ENCODE measurements at regions not wholly inside any gene's neighbourhood (a gene's known extent, or its start where the extent isn't known, plus 50 kb on each side); places are given as distances from the start of the nearest gene placed in this dataset.

GRCh38 chr20:41978246-41978790 lies 360.1 kb upstream of the CHD6 start:
- 0% methylated on average over 4 of the region's 4 CpGs for WGBS (ENCODE audit: low lambda C conversion rate)
- H3K4me1 ChIP-seq (ENCODE audit: insufficient read depth, low read length), result no peaks in the 10 kb centered on the region
- POLR2A ChIA-PET, result no interaction called here

More at GRCh38 chr20:41978246-41978790, 360.1 kb upstream of the CHD6 start:
- no peak overlapping the region for H2AFZ ChIP-seq (ENCODE audit: low read length)
- in situ Hi-C loops (cut with HindIII; ENCODE audit: extremely low pct_ligation_motif_present, low pct_unique_long_range_greater_than_20kb) (no loop called here), intact Hi-C loops (cut with micrococcal nuclease; ENCODE audit: unreplicated experiment) (no loop called here)
- H3K27ac ChIP-seq (ENCODE audit: extremely low read length, insufficient read depth, low read length), result no peak overlapping the region
- no peaks in the 10 kb centered on the region for H3K9me3 ChIP-seq (ENCODE audit: low read length)
- BruUV-seq (replicated peaks), result no TSS peak
- no peak overlapping the region for H3K9ac ChIP-seq (ENCODE audit: insufficient read depth, low read depth, low read length)
- H3K79me2 ChIP-seq (ENCODE audit: insufficient read depth, low read length), result no peaks in the 10 kb centered on the region
- DNase-seq (ENCODE audit: low spot score) (no peak), FAIRE-seq (no peak), ATAC-seq (no peak)
- H4K20me1 ChIP-seq (ENCODE audit: insufficient read depth, low read length), result no peaks in the 10 kb centered on the region
- no peak for TF ChIP-seq HMGXB3 (CRISPR knock-in tag; IDR thresholded peaks at IDR 0.05; ENCODE audit: borderline replicate concordance)
- no peak for TF ChIP-seq MTA3 (CRISPR knock-in tag; IDR thresholded peaks at IDR 0.05)
- TF ChIP-seq ZNF589 (CRISPR knock-in tag; conservative IDR thresholded peaks at IDR 0.05), result no peak
- peak; percentile 93 for TF ChIP-seq ATF7 (IDR thresholded peaks at IDR 0.05)
- TF ChIP-seq ATF7 (CRISPR knock-in tag; IDR thresholded peaks at IDR 0.05), result no peak
- TF ChIP-seq ATF7-NPFF (CRISPR knock-in tag; IDR thresholded peaks at IDR 0.05; ENCODE audit: low read depth), result no peak
- no peak for TF ChIP-seq KLF15 (CRISPR knock-in tag; IDR thresholded peaks at IDR 0.05; ENCODE audit: borderline replicate concordance)
- TF ChIP-seq ZNF746 (CRISPR knock-in tag; IDR thresholded peaks at IDR 0.05), result no peak
- TF ChIP-seq ZBTB1 (CRISPR knock-in tag; IDR thresholded peaks at IDR 0.05; ENCODE audit: borderline replicate concordance), result no peak
- peak; percentile 90 for TF ChIP-seq CREB1 (IDR thresholded peaks at IDR 0.05)
- no peak for TF ChIP-seq CREB1 (CRISPR knock-in tag; IDR thresholded peaks at IDR 0.05)
- no peak for TF ChIP-seq ATF6 (CRISPR knock-in tag; conservative IDR thresholded peaks at IDR 0.05)
- H3K4me3 ChIP-seq (replicated peaks in 1 of 3; ENCODE audit: insufficient read depth in 1 of 3, low read depth in 2 of 3, low read length in 3 of 3), result no peak overlapping the region
- no peaks in the 10 kb centered on the region for H3K27me3 ChIP-seq (ENCODE audit: control insufficient read depth in 1 of 2, insufficient read depth in 2 of 2, low read length in 2 of 2)
- CTCF ChIA-PET (ENCODE audit: low intra/inter-chr PET ratio, low total read pairs), result no interaction called here
- H3K36me3 ChIP-seq (replicated peaks in 1 of 2; ENCODE audit: control insufficient read depth in 1 of 2, insufficient read depth in 2 of 2, low read length in 2 of 2), result no peaks in the 10 kb centered on the region
- no peak overlapping the region for H3K4me2 ChIP-seq (ENCODE audit: low read depth, low read length)
